ENCODE measurements at regions not wholly inside any gene's neighbourhood (a gene's known extent, or its start where the extent isn't known, plus 50 kb on each side); places are given as distances from the start of the nearest gene placed in this dataset.
"Not testable (repeated sequence)": the region's sequence is repeated elsewhere in the genome, so short reads cannot be mapped to it uniquely, and the experiment has no call there.

GRCh38 chr3:63719796-63720445 is 67.4 kb downstream of the SNTN start:
- no peak for DNase-seq

- not testable (repeated sequence) for DNase-seq
Measured at GRCh38 chr3:63720951-63721350, 68.5 kb downstream of the SNTN start.

GRCh38 chr3:63724987-63725386 is 72.5 kb downstream of the SNTN start:
- DNase-seq: no peak

- no peak for DNase-seq
Measured at GRCh38 chr3:63726656-63727055, 74.2 kb downstream of the SNTN start.

DNA sequence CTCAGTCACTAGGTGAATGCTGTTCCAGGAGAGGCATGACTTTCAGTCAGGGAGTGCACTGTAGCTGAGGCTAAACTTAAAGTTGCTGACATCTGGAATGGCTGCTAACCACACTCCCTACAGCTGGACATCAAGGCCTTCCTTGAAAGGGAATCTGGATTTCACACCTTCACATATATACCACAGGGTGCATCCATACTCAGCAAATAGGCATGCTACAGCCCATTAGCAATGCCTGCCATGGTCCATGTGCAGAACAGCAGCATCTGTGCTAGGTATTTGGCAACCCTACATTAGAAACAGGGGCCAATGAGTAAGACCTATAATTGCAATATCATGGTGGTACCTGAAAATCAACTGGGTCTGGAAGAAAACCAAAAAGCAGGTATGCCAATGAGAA is 74.8 kb downstream of the SNTN start:
- no peak for DNase-seq

- DNase-seq: no peak
Measured at GRCh38 chr3:63731866-63732265, 79.4 kb downstream of the SNTN start.

GRCh38 chr3:63733278-63733677 is 80.8 kb downstream of the SNTN start:
- DNase-seq: not testable (repeated sequence)

- not testable (repeated sequence) for DNase-seq
Measured at GRCh38 chr3:63734632-63735031, 82.2 kb downstream of the SNTN start.

DNA sequence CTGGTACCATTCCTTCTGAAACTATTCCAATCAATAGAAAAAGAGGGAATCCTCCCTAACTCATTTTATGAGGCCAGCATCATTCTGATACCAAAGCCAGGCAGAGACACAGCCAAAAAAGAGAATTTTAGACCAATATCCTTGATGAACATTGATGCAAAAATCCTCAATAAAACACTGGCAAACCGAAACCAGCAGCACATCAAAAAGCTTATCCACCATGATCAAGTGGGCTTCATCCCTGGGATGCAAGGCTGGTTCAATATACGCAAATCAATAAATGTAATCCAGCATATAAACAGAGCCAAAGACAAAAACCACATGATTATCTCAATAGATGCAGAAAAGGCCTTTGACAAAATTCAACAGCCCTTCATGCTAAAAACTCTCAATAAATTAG is 82.3 kb upstream of the C3orf49 start:
- not testable (repeated sequence) for DNase-seq

- not testable (repeated sequence) for DNase-seq
Measured at GRCh38 chr3:63738577-63738976, 80.5 kb upstream of the C3orf49 start.

GRCh38 chr3:63739474-63739873 is 79.6 kb upstream of the C3orf49 start:
- no peak for DNase-seq

DNA sequence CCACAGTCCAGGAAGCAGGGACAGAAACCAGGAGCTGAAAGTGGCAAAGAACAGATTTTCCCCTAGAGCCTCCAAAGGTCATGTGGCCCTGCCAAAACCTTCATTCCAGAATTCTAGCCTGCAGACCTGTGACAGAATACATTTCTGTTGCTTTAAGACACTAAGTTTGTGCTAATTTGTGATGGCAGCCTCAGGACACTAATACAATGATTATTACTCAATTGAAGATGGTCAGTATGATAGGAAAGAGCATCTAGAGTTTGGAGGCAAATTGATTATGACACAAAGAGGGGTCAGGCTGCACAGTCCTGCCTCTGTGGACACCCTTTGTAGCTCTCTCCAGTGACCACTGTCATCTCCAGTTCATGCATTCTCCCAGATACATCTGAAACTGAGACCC is 79.0 kb upstream of the C3orf49 start:
- DNase-seq: no peak

DNA sequence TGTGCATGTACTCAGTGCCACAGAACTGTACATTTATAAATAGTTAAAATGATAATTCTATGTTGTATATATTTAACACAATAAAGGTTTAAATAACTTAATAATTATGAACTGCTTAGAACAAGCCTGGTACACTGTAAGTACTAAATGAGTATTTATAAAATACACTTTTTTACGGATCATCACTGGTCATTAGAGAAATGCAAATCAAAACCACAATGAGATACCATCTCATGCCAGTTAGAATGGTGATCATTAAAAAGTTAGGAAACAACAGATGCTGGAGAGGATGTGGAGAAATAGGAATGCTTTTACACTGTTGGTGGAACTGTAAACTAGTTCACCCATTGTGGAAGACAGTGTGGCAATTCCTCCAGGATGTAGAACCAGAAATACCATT is 74.4 kb upstream of the C3orf49 start:
- not testable (repeated sequence) for DNase-seq

- no peak for DNase-seq
Measured at GRCh38 chr3:63745757-63746156, 73.3 kb upstream of the C3orf49 start.

DNA sequence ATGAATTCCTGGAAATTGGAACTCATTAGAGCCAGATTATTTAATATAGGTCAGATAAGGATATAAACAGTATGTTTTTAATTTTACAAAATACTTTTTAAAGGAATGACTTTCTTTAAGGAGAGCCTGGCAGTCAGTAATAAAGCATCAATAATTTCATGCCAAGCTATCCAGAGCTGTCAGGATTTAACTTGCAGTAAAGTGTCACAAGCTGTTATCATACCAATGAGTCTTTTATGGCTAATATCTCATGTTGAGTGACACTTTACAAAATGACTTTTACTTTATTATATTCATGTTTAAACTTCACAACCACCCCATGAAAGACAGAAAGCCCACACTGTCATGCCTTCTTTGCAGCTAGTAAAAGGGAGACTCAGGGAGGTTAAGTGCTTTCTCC is 72.9 kb upstream of the C3orf49 start:
- no peak for DNase-seq

- no peak for DNase-seq
Measured at GRCh38 chr3:63751459-63751858, 67.6 kb upstream of the C3orf49 start.

- DNase-seq: peak; percentile 7
Measured at GRCh38 chr3:63753567-63753966, 65.5 kb upstream of the C3orf49 start.

DNA sequence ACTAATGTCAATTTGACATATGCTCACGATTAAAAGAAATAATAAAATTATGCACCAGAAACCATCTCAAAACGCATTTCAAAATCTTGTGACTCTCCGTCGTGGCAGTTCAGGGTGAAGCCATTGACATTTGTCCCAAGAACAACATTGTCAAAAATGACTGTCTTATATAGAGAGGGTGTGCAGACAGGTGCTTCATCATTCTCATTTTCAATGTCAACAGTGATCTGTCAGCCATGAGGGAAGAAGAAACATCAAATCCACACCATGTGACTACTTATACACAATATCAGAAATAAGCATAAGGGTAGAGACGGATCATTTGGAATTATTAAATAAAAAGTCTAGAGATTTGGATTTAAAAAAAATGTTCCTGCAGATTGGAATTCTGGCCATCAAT is 65.1 kb upstream of the C3orf49 start:
- DNase-seq: no peak

- DNase-seq: no peak
Measured at GRCh38 chr3:63762180-63762579, 56.9 kb upstream of the C3orf49 start.

DNA sequence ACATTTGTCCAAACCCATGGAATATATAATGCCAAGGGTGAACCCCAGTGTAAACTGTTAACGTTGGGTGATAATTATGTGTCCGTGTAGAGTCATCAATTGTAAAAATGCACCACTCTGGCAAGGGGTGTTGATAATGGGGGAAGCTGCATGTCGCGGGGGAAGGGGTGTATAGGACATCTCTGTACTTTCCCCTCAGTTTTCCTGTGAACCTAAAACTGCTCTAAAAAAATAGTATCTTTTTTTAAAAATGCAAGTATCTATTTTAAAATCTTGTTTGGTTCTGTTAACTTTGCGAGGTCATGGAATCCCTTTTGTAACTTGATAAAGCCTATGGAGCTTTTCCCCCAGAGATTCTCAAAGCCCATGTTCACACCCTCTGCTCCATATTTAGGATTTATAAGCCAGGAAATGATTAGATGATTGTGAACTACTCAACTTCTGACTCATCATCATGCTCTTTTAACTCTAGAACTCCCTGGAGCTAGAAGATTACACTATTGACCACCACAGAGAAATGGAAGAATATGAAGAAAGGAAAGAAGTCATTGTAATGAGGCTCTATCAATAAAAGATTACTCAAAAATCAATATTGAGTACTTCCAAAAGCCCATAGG is 56.1 kb upstream of the C3orf49 start:
- no peak for DNase-seq

DNA sequence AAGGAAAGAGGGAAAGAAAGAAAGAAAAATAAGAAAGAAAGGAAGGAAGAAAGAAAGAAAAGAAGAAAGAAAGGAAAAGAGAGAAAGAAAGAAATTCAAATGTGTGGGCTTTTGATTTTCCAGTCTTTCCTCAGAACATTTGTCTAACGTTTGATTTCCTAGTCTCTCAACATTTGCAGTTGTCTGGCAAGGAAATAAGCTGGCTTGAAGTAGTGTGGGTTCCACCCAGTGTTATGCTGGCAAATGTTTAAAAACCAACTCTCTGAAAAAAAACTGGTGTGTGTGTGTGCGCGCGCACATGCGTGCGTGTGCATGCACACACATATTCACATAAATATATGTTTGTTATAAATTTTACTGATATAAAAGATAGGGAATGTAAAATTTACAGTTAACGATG is 54.6 kb upstream of the C3orf49 start:
- no peak for DNase-seq

- no peak for DNase-seq
Measured at GRCh38 chr3:63766261-63766660, 52.8 kb upstream of the C3orf49 start.

DNA sequence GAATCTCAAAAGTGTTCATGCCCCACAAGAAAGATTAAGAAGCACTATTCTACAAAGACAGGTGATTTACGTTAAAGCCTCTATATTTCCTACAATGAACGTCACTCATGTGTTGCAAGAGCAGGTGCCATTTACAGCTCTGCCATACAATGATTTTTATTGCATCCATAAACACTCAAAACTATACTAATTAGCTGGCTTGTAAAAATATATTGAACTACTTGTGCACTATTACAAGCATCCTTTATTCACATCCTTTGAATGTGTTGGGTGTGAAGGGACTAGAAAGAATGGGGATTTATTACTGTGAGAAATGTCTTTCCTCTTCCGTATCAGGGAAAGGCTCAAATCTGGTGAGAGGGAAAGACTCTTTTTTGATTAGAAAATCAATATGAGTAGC is 50.7 kb upstream of the C3orf49 start:
- no peak for DNase-seq

DNA sequence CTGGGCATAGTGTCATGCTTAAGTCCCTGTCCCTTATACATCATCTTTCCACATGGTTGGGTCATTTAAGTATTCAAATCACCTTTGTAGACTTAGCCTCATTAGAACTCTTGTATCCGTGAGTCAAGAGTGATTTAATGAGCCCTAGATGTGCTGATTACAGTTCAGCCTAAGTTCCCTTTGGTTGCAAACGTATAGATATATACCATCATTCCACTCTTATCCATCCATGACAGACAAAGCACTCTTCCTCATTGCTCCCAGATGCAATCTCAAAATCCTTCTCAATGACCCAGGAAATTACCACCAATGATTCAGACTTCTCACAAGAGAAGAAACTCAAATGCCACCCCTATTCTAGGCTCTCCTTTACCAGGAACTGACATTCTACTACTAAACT is 50.2 kb upstream of the C3orf49 start:
- no peak for DNase-seq
